Panc1 (cell line): ENCODE measurements at regions not wholly inside any gene's neighbourhood (a gene's known extent, or its start where the extent isn't known, plus 50 kb on each side); places are given as distances from the start of the nearest gene placed in this dataset.

Experiments
- CTCF ChIP-seq: fragments of 450-650 bp; IDR thresholded peaks from 2 replicates; pipeline ENCODE4 v1.5.1; 2017; ENCODE audit warnings: mild to moderate bottlenecking
- REST ChIP-seq, 2 experiments: IDR thresholded peaks; 2 replicates each; pipeline ENCODE4 v1.6.1; 2011 to 2012; ENCODE audit warnings: low read depth in 2 of 2, control low read depth in 1 of 2, low read length in 1 of 2, mild to moderate bottlenecking in 1 of 2, moderate library complexity in 1 of 2; ENCODE audit not compliant: insufficient read depth in 1 of 2
- SIN3A ChIP-seq: IDR thresholded peaks from 2 replicates; pipeline ENCODE4 v1.6.1; 2012; ENCODE audit warnings: low read depth, mild to moderate bottlenecking, low read length, moderate library complexity, borderline replicate concordance; ENCODE audit not compliant: insufficient read depth

- no peak for TF ChIP-seq CTCF
- TF ChIP-seq SIN3A = no peak
- TF ChIP-seq REST (IDR thresholded peaks at IDR 0.05; ENCODE audit: insufficient read depth in 1 of 2, low read depth in 2 of 2, low read length in 1 of 2) = no peak
These were observed 71.5 kb upstream of the SLC13A1 start for GRCh38 chr7:123271231-123271630.
